ENCODE measurements at regions not wholly inside any gene's neighbourhood (a gene's known extent, or its start where the extent isn't known, plus 50 kb on each side); places are given as distances from the start of the nearest gene placed in this dataset.

DNA sequence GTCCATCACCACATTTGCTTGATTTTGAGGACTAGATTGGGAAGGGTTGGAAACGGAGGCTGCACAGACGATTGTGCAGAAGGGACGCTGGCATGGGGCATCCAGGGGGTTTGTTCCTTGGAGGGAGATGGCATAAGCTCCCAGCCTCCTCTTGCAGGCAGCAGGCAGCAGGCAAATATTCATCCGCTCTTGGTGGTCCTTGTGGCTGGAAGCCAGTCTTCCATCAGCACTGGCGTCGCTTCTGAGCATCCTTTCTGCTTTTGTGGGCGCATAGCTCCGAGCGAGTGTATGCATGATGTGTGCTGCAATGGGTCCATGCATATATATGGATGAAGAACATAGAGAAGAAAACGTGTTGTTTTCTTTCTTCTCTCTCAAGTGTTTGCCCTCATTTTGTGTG, 166.1 kb upstream of the NTM start:
- Histone ChIP-seq H3K4me1 (ENCODE audit: control insufficient read depth in 1 of 2, low read depth in 2 of 2) (no peaks in the 10 kb centered on the region), H3K4me3 (no peak overlapping the region), H3K27me3 (replicated peaks; ENCODE audit: insufficient read depth) (no peaks in the 10 kb centered on the region), H3K36me3 (no peaks in the 10 kb centered on the region), H3K9me3 (no peaks in the 10 kb centered on the region), H3K27ac (no peak overlapping the region)
- ATAC-seq (ENCODE audit: insufficient number of reproducible peaks, low FRiP score, low read depth) (no peak), DNase-seq (ENCODE audit: low spot score) (no peak)
- TF ChIP-seq, protein P1, sequence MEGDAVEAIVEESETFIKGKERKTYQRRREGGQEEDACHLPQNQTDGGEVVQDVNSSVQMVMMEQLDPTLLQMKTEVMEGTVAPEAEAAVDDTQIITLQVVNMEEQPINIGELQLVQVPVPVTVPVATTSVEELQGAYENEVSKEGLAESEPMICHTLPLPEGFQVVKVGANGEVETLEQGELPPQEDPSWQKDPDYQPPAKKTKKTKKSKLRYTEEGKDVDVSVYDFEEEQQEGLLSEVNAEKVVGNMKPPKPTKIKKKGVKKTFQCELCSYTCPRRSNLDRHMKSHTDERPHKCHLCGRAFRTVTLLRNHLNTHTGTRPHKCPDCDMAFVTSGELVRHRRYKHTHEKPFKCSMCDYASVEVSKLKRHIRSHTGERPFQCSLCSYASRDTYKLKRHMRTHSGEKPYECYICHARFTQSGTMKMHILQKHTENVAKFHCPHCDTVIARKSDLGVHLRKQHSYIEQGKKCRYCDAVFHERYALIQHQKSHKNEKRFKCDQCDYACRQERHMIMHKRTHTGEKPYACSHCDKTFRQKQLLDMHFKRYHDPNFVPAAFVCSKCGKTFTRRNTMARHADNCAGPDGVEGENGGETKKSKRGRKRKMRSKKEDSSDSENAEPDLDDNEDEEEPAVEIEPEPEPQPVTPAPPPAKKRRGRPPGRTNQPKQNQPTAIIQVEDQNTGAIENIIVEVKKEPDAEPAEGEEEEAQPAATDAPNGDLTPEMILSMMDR (IDR thresholded peaks at IDR 0.05): no peak

DNA sequence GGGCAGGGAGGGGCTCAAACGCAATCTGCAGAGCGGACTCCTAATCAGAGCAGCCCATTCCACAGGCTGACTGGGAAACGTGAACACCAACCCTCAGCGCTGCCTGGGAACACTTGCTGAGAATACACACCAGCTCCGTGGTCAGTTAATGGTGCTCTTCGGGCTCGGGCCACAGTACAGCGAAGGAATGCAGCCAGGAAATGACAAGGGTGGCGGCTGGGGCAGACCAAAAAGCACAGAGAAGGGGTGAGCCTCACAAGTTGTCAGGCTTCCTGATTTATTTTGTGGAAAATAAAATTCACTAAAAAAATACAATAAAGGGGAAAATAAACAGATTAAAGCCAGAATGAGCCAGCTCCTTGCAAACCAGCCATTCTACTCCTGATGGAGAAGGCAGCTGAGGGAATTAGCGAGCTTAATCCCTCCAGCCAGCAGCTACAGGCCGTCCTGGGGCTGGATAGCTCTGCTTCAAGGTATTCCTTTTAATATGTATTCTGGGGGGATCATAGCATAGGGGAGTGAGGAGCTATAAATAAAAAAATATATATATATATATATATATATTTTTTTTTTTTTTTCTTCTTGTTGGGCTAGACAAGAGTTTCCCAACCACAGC, 165.5 kb upstream of the NTM start:
- TF ChIP-seq, protein P1 (IDR thresholded peaks at IDR 0.05): no peak
- DNase-seq (ENCODE audit: low spot score): no peak

DNA sequence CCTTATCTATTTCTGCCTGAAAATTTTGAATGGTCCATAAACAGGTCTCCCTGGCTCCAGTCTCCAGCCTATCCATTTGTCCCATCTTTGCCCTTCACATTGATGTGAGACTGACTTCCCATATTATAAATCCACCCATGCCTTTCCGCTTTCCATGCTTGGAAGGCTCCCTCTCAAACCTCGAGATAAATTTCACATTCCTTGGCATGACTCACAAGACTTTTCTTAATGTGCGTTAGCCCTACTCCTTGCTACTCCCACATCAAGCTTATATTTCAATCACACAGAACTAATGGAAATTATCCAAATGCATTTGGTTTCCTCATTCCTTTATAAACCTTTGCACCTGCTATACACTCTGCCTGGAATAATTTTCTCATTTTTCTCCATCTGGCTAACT, 163.7 kb upstream of the NTM start:
- H3K27me3 ChIP-seq (replicated peaks; ENCODE audit: insufficient read depth): no peaks in the 10 kb centered on the region
- no peaks in the 10 kb centered on the region for H3K9me3 ChIP-seq
- no peaks in the 10 kb centered on the region for H3K4me1 ChIP-seq (ENCODE audit: control insufficient read depth in 1 of 2, low read depth in 2 of 2)
- TF ChIP-seq, protein P1 (IDR thresholded peaks at IDR 0.05): no peak
- no peak for DNase-seq (ENCODE audit: low spot score)
- H3K4me3 ChIP-seq: no peak overlapping the region
- no peak overlapping the region for H3K27ac ChIP-seq
- H3K36me3 ChIP-seq: no peaks in the 10 kb centered on the region
- ATAC-seq (ENCODE audit: insufficient number of reproducible peaks, low FRiP score, low read depth): no peak

More for the DNA sequence above, 165.5 kb upstream of the NTM start:
- Histone ChIP-seq H3K27me3 (replicated peaks; ENCODE audit: insufficient read depth) (no peaks in the 10 kb centered on the region), H3K27ac (no peak overlapping the region), H3K4me3 (no peak overlapping the region), H3K36me3 (no peaks in the 10 kb centered on the region), H3K4me1 (ENCODE audit: control insufficient read depth in 1 of 2, low read depth in 2 of 2) (no peaks in the 10 kb centered on the region), H3K9me3 (no peaks in the 10 kb centered on the region)
- no peak for ATAC-seq (ENCODE audit: insufficient number of reproducible peaks, low FRiP score, low read depth)

DNA sequence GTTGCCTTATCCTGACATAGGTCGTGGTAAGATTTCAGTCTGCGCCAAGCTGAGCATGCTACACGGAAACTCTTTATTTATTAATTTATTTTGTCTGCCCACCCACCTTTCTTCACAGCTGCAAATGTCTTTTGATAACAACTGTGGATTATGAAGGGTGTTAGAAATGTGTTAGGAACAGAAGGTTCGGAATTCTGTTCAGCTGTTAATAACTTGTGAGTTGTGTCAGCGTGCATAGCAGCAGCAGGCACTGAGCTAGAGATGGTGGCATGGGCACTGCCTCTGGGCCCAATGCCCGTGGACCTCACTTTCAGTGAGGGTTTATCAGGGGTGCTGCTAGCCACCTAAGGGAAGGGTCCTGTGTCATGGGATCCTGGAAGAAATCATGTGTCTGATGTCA, 162.5 kb upstream of the NTM start:
- Histone ChIP-seq H3K9me3 (no peaks in the 10 kb centered on the region), H3K4me3 (no peak overlapping the region), H3K4me1 (ENCODE audit: control insufficient read depth in 1 of 2, low read depth in 2 of 2) (no peaks in the 10 kb centered on the region), H3K27ac (no peak overlapping the region), H3K36me3 (no peaks in the 10 kb centered on the region), H3K27me3 (replicated peaks; ENCODE audit: insufficient read depth) (no peaks in the 10 kb centered on the region)
- ATAC-seq (ENCODE audit: insufficient number of reproducible peaks, low FRiP score, low read depth): no peak
- DNase-seq (ENCODE audit: low spot score): no peak
- TF ChIP-seq, protein P1 (IDR thresholded peaks at IDR 0.05): no peak

DNA sequence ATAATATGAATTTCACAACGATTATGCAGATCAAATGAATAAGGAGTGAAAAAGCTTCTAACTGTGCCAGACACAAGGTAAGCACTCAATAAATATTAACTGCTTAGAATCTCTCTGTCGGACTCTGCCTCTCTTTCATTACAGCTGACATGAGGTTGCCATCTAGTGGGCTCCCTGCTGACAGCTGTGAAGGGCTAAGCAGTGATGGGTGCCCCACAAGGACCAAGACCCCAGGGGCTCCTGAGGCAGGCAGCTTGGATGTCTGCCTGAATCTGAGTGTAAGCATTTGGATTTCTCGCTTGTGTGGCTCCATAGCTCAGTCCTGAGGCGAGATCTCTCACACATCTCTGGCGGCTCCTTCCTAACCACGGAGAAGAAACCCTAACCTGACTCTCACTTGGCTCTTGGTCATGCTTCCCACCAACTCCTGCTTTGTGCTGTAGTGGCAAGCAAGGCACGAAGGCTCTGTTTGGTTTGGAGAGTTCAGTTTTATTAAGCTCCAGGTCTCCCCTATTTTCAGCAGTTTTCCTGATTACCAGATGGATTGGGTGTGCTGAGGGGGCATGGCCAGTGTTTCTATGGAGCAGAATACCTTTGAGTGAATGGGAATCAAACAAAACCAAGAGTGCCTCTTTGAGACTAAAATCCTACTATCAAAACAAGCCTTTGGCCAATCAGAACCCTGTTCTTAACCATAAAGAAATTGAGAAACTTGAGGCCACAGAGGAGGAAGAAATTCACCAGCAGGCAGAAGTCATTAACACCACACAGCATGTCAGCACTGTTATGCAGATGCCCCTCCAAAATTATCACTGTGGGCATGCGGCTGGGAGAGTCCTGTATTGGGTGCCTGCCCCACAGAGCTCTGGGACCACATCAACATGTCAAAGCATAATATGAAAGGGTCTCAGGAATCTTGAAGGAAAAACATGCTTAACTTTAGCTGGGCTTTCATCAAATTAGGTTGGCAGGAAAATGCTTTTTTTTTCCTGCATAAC, 152.8 kb upstream of the NTM start:
- no peak overlapping the region for H3K27ac ChIP-seq
- no peak overlapping the region for H3K4me3 ChIP-seq
- no peak for DNase-seq (ENCODE audit: low spot score)
- ATAC-seq (ENCODE audit: insufficient number of reproducible peaks, low FRiP score, low read depth): no peak
- no peaks in the 10 kb centered on the region for H3K36me3 ChIP-seq
- TF ChIP-seq, protein P1 (IDR thresholded peaks at IDR 0.05): no peak
- H3K4me1 ChIP-seq (ENCODE audit: control insufficient read depth in 1 of 2, low read depth in 2 of 2): no peaks in the 10 kb centered on the region
- H3K27me3 ChIP-seq (replicated peaks; ENCODE audit: insufficient read depth): no peaks in the 10 kb centered on the region
- no peaks in the 10 kb centered on the region for H3K9me3 ChIP-seq
